NCI-H146 treated with DMSO at 0.1 percent for 48 hours (cell line): ENCODE measurements at regions not wholly inside any gene's neighbourhood (a gene's known extent, or its start where the extent isn't known, plus 50 kb on each side); places are given as distances from the start of the nearest gene placed in this dataset.

ENCODE experiments used
- DNase-seq: peaks from one replicate; lab custom pipeline; 2025; ENCODE audit not compliant: unreplicated experiment; lab: John Stamatoyannopoulos, UW

DNA sequence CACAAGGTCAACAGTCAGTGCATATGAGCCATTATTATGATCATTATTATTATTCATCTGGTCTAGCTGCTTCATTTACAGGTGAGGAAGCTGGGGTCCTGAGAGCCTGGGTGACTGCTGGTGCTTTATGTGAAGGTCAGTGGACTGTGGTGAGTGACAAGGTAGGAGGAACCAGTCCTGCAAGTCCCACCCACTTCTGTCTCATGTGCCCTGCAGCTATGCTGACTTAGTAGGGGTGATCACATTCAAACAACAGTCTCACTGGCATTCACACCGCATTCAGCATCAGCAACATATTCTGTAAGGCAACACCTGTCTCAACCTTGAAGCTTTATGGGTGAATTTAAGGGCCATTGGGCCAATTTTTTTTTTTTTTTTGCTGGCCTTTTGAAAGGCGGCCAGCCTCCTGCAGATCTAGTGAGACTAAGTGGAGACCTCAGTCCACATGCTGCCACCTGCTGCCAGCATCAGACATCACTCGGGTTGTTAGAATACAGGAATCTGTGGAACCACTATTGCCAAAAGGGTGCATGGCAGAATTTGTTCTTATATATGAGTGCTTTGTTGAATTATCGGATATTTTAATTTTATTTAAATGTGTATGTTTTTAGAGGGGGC is 59.9 kb upstream of the CACNA1E start:
- peak; percentile 91 for DNase-seq

DNA sequence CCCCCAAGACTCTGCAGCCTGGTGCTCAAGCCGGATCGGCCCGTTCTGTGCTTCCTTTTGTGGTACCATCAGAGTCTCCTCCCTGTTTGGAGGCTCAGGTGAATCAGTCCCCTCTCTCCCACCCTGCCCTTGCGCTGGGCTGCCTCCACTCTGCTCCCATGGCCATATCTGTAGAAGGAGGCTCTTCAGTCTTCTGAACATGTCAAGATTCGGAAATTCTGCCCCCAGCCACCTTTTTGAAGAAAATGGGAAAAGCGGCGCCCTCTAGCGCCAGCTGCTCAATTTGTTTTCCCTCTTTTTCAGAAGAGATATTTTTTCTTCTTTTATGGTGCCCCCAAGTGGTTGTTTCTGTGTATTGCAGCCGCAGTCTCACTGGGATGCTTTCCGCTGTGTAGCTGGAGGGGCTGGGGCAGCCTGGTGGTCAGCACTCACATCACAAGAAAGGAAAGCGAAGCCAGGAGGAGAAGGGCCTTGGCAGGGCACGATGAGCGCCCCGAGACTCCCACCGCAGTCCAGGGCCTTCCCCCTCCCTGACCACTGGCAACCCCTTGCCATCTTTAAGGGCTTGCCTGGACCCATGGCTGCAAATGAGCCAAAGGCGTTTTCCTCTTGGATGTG is 58.4 kb upstream of the CACNA1E start:
- DNase-seq = peak; percentile 70

DNA sequence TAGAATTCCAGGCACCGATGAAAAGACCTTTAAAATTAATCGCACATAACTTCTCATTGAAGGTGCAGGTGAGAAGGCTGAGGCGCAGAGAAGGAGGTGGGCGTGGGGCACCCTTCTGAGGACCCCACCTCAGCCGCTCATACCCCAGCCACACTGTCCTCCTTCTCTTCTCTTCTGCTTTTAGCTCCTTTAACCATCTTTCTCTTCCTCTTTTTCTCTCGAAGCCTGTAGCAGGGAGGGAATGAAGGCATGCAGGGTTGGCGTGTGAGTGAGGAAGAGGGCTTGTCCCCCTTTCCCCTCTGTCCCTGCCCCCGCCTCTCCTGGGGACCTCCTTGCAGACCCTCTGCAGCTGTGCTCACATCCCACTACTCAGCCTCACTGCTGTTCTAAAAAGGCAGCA is 57.8 kb upstream of the CACNA1E start:
- no peak for DNase-seq

GRCh38 chr1:181429462-181429861 is 53.9 kb upstream of the CACNA1E start:
- DNase-seq = no peak

GRCh38 chr1:181430015-181430885 is 53.1 kb upstream of the CACNA1E start:
- peak; percentile 26 for DNase-seq
